ENCODE measurements at regions not wholly inside any gene's neighbourhood (a gene's known extent, or its start where the extent isn't known, plus 50 kb on each side); places are given as distances from the start of the nearest gene placed in this dataset.

- ChIA-PET CTCF (no interaction called here), POLR2A (no interaction called here)
- no peak overlapping the region for H3K4me3 ChIP-seq (ENCODE audit: low read depth in 2 of 2, low read length in 2 of 2)
- no peaks in the 10 kb centered on the region for H3K9me3 ChIP-seq (ENCODE audit: control insufficient read depth, insufficient read depth, low read depth, low read length)
- in situ Hi-C loops (cut with HindIII; ENCODE audit: low pct_unique_long_range_greater_than_20kb, low sequenced_read_pairs) (no loop called here), intact Hi-C loops (cut with micrococcal nuclease; ENCODE audit: unreplicated experiment) (no loop called here)
- no peak overlapping the region for H3K27ac ChIP-seq (ENCODE audit: low read length)
- TF ChIP-seq, protein P1, sequence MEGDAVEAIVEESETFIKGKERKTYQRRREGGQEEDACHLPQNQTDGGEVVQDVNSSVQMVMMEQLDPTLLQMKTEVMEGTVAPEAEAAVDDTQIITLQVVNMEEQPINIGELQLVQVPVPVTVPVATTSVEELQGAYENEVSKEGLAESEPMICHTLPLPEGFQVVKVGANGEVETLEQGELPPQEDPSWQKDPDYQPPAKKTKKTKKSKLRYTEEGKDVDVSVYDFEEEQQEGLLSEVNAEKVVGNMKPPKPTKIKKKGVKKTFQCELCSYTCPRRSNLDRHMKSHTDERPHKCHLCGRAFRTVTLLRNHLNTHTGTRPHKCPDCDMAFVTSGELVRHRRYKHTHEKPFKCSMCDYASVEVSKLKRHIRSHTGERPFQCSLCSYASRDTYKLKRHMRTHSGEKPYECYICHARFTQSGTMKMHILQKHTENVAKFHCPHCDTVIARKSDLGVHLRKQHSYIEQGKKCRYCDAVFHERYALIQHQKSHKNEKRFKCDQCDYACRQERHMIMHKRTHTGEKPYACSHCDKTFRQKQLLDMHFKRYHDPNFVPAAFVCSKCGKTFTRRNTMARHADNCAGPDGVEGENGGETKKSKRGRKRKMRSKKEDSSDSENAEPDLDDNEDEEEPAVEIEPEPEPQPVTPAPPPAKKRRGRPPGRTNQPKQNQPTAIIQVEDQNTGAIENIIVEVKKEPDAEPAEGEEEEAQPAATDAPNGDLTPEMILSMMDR (IDR thresholded peaks at IDR 0.05), result no peak
- TF ChIP-seq, protein P2, sequence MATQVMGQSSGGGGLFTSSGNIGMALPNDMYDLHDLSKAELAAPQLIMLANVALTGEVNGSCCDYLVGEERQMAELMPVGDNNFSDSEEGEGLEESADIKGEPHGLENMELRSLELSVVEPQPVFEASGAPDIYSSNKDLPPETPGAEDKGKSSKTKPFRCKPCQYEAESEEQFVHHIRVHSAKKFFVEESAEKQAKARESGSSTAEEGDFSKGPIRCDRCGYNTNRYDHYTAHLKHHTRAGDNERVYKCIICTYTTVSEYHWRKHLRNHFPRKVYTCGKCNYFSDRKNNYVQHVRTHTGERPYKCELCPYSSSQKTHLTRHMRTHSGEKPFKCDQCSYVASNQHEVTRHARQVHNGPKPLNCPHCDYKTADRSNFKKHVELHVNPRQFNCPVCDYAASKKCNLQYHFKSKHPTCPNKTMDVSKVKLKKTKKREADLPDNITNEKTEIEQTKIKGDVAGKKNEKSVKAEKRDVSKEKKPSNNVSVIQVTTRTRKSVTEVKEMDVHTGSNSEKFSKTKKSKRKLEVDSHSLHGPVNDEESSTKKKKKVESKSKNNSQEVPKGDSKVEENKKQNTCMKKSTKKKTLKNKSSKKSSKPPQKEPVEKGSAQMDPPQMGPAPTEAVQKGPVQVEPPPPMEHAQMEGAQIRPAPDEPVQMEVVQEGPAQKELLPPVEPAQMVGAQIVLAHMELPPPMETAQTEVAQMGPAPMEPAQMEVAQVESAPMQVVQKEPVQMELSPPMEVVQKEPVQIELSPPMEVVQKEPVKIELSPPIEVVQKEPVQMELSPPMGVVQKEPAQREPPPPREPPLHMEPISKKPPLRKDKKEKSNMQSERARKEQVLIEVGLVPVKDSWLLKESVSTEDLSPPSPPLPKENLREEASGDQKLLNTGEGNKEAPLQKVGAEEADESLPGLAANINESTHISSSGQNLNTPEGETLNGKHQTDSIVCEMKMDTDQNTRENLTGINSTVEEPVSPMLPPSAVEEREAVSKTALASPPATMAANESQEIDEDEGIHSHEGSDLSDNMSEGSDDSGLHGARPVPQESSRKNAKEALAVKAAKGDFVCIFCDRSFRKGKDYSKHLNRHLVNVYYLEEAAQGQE (IDR thresholded peaks at IDR 0.05; ENCODE audit: insufficient read depth in 1 of 2, low read depth in 2 of 2, low read length in 1 of 2), result no peak
- no peak for TF ChIP-seq POLR2AphosphoS5 (IDR thresholded peaks at IDR 0.05; ENCODE audit: low read depth, low read length)
- TF ChIP-seq TCF7L2 (IDR thresholded peaks at IDR 0.05; ENCODE audit: low read depth, low read length), result no peak
- TF ChIP-seq SIN3A (IDR thresholded peaks at IDR 0.05; ENCODE audit: borderline replicate concordance, insufficient read depth, low read depth, low read length), result no peak
- no TSS peak for BruUV-seq (replicated peaks)
- H3K36me3 ChIP-seq (ENCODE audit: control insufficient read depth, insufficient read depth, low read length), result no peaks in the 10 kb centered on the region
- ATAC-seq, result no peak
- no peak for DNase-seq (ENCODE audit: low read depth, low spot score)
- H3K4me1 ChIP-seq (ENCODE audit: control insufficient read depth, insufficient read depth, low read length), result no peaks in the 10 kb centered on the region
- no peaks in the 10 kb centered on the region for H3K27me3 ChIP-seq (ENCODE audit: control insufficient read depth, insufficient read depth, low read length)
These were observed 809.6 kb downstream of the PDHA2 start for GRCh38 chr4:96649536-96649935.

DNA sequence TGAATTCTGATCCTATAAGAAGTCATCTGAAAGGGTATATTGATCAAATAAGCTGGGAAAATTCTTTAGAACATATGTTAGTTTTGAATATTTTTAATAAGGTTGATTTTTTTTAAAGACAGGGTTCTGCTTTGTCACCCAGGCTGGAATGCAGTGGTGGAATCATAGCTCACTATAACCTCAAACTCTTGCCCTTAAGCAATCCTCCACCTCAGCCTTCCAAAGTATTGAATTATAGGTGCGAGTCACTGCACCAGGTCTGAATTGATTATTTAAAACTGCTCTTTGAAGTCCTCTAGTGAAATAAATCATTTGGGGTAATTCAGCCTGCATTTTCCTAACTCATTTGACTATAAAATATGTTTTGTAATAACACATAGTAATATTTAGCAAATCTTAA is 812.3 kb downstream of the PDHA2 start:
- intact Hi-C loops (cut with micrococcal nuclease; ENCODE audit: unreplicated experiment) (no loop called here), in situ Hi-C loops (cut with HindIII; ENCODE audit: low pct_unique_long_range_greater_than_20kb, low sequenced_read_pairs) (no loop called here)
- Histone ChIP-seq H3K36me3 (ENCODE audit: control insufficient read depth, insufficient read depth, low read length) (no peaks in the 10 kb centered on the region), H3K9me3 (ENCODE audit: control insufficient read depth, insufficient read depth, low read depth, low read length) (no peaks in the 10 kb centered on the region), H3K27me3 (ENCODE audit: control insufficient read depth, insufficient read depth, low read length) (no peaks in the 10 kb centered on the region), H3K27ac (ENCODE audit: low read length) (no peak overlapping the region), H3K4me1 (ENCODE audit: control insufficient read depth, insufficient read depth, low read length) (no peaks in the 10 kb centered on the region), H3K4me3 (ENCODE audit: low read depth in 2 of 2, low read length in 2 of 2) (no peak overlapping the region)
- ChIA-PET POLR2A (no interaction called here), CTCF (no interaction called here)
- TF ChIP-seq POLR2AphosphoS5 (IDR thresholded peaks at IDR 0.05; ENCODE audit: low read depth, low read length) (no peak), SIN3A (IDR thresholded peaks at IDR 0.05; ENCODE audit: borderline replicate concordance, insufficient read depth, low read depth, low read length) (no peak), TCF7L2 (IDR thresholded peaks at IDR 0.05; ENCODE audit: low read depth, low read length) (no peak)
- TF ChIP-seq, protein P1 (IDR thresholded peaks at IDR 0.05), result no peak
- TF ChIP-seq, protein P2 (IDR thresholded peaks at IDR 0.05; ENCODE audit: insufficient read depth in 1 of 2, low read depth in 2 of 2, low read length in 1 of 2), result no peak
- ATAC-seq (no peak), DNase-seq (ENCODE audit: low read depth, low spot score) (no peak)
- BruUV-seq (replicated peaks), result no TSS peak

Data from Panc1 (cell line).